Globus pallidus (tissue), 1 donor: ENCODE measurements at regions not wholly inside any gene's neighbourhood (a gene's known extent, or its start where the extent isn't known, plus 50 kb on each side); places are given as distances from the start of the nearest gene placed in this dataset.
"Not testable (repeated sequence)": the region's sequence is repeated elsewhere in the genome, so short reads cannot be mapped to it uniquely, and the experiment has no call there.

ENCODE experiments used
- DNase-seq: peaks from one replicate; pipeline ENCODE4 v3.0.0-alpha.2; 2015; ENCODE audit warnings: low spot score

DNA sequence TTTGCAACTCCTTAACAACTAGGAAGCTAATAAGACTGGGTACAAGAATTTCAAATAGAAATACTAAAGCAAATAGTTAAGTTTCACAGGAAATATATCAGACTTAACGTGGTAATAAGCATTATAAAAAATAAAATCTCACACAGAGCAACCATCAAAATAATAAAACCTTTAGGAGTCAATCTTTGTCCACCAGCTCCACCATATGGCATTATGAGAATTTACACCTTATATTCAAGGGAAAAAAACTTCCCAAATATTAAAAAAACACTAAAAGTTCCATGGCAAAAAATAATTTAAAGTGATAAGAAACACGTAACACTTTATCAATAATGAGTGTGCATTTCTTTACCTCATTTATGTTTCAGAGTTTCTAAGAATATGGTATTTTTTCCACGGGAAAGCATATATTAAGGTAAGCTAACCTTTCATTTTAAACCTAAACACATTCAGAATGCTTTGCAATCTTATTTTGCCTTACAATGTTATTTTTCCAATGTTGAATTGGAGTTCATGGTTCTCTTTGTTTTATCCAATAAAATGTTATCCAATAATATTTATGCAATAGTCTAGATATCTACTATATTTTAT, 423.2 kb upstream of the SGCG start:
- DNase-seq: no peak

- no peak for DNase-seq
Observed at GRCh38 chr13:22758245-22758644, 422.5 kb upstream of the SGCG start.

DNA sequence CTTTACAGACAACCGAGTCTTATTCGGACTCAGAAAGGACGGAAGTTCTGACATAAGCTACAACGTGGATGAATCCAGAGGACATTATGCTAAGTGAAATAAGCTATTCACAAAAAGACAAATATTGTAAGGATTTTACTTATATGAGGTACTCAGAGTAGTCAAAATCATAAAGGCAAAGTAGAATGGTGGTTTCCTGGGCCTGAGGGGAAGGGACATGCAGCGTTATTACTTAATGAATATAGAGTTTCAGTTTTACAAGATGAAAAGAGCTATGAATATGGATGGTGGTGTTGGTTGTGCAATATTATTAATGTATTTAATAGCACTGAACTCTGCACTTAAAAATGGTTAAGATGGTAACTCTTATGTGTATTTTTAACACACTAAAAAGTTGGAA, 419.1 kb upstream of the SGCG start:
- DNase-seq: no peak

DNA sequence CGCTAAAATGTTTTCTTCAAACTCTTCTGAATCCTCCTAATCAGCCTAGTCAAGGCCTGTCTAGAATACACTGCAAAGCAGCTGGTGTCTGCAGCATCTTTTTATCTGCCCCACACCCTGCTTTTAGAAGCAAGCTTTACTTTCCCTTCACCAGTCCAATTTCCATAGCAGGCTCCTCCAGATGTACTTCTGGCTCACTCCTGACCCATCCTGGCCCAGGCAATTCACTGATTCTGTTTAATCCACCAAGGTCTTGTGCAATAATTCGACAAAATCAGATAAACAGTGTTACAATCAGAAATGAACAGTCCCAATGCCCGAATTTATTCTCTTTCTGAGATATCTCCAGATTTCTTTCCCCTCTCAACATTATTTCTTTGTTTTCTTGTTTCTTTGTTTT, 415.2 kb upstream of the SGCG start:
- no peak for DNase-seq

GRCh38 chr13:22770891-22771290, 409.9 kb upstream of the SGCG start:
- DNase-seq: no peak

DNA sequence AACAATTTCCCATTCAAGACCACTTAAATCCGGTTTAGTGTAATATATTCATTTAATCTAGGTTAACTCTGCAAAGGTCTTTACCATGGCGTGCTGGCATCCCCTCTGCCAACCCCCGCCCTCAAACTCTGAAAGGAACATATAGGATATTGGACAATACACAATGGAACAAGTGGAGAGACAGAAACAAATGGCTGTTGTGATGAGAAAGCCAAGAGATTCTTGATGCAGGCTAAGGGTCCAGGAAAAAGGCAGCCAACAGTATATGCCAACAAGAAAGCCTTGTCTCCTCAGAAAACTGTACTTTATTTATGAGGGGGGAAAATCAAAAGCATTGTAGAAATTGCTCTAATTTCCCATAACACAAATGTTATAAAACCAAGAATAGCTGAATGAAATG, 407.3 kb upstream of the SGCG start:
- peak; percentile 15 for DNase-seq

DNA sequence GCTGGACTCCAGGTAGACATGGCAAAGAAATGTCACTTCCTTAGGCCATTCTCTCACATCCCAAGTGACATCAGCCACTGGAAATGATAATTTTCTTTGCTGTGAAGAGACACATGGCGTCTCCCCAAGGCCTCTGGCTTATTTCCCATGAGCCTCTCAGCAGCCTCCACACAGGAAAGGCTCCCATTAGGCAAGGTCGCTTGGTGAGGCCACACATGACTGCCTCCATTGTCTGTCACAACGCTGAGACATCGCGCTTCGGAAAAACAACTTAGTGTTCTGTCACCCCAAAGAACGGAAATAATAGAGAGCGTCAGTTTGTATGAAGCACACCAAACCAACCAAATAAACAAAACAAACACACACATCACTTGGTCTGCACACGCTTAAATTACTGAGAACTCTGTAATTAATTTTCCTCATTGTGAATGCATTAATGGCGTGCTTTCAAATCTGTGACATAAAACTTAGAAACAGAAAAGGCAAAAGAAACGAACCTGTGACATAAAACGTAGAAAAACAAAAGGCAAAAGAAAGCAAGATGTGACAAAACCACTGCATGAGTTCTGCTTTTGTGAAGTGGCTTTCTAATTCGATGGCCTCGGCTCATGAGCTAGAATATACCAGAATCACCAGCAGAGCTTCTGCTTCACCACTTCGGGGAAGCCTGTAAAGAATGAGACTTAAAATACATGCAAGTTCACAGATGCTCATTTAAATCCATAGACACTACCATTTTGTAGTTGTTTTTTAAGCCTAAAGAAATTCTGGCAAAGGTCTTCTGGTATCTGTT, 404.2 kb upstream of the SGCG start:
- DNase-seq: peak; percentile 12

GRCh38 chr13:22777207-22777606, 403.6 kb upstream of the SGCG start:
- DNase-seq: no peak

GRCh38 chr13:22789027-22789593, 391.7 kb upstream of the SGCG start:
- no peak for DNase-seq

DNA sequence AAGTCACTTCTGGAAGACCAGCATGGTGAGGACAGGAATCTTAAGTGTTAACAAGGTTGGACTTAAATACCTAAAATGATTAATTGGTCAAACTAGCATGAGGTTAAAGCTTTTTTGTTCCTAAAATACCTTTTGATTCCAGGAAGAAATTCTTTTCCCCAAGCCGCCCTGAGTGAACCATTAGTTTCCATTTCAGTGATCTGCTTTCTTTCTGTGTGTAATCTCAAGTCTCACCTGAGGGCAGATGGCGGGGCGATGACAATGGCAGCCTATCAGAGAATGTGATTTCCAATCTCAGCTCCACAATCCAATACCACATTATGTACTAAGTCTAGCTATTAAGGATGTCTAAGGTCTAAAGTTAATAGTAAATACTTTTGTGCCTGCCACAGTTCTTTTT, 390.9 kb upstream of the SGCG start:
- DNase-seq: no peak

- DNase-seq: no peak
Observed at GRCh38 chr13:22793598-22794134, 387.1 kb upstream of the SGCG start.

GRCh38 chr13:22800526-22801401, 380.0 kb upstream of the SGCG start:
- DNase-seq: peak; percentile 54

DNA sequence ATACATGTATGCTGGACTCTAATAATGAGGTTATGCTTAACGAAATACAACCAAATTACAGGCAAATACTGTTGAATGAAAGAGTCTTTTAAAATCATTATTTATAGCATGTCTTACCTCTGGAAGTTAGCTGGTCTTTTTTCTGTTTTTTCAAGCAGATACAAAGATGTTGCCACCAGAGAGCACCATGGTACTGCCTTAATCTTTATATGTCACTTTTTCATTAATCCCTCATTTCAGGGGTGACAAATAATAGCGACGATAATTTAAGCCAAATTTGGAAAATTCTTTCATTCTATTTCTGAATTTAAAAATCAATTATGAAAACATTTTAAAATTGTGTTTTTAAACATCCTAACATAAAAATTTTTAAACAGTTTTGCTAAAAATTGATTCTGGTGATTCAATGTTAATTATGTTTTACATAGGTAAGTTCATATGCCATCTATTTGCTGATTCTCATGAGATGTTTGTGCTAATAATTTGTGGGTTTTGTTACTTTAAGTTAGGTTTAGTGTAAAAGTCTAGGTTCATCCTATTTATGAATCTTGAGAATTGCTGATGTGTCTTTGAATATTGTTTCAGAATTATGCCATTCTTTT, 379.3 kb upstream of the SGCG start:
- no peak for DNase-seq

DNA sequence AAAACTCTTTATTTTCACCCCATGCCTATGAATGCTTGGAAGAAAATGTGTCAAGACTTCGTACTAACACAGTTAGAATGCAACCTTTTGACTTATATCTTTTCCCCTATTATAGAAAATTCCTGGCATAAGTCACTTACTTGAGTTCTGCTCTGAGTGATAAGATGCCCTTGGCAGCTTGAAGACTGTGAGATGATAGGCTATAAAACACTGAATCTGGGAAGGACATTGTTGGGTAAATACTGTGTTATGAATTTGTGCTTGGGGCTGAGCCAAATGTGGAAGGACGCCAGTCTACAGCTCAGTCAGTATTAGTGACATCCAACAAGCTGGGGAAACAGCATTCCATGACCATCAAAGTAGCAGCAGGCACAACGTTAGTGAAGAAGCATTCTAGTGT, 368.0 kb upstream of the SGCG start:
- DNase-seq: no peak

- DNase-seq: not testable (repeated sequence)
Observed at GRCh38 chr13:22813531-22814377, 367.0 kb upstream of the SGCG start.

- DNase-seq: not testable (repeated sequence)
Observed at GRCh38 chr13:22814433-22814832, 366.3 kb upstream of the SGCG start.

- DNase-seq: no peak
Observed at GRCh38 chr13:22821589-22821988, 359.2 kb upstream of the SGCG start.

- DNase-seq: no peak
Observed at GRCh38 chr13:22825186-22825585, 355.6 kb upstream of the SGCG start.

GRCh38 chr13:22828081-22828480, 352.7 kb upstream of the SGCG start:
- DNase-seq: no peak

GRCh38 chr13:22836475-22836874, 344.3 kb upstream of the SGCG start:
- no peak for DNase-seq
